GM19238 (cell line): ENCODE measurements at regions not wholly inside any gene's neighbourhood (a gene's known extent, or its start where the extent isn't known, plus 50 kb on each side); places are given as distances from the start of the nearest gene placed in this dataset.

Source experiments
- DNase-seq: peaks from one replicate; pipeline ENCODE4 v3.0.0; 2011; ENCODE audit warnings: low spot score; ENCODE audit not compliant: insufficient read length

DNA sequence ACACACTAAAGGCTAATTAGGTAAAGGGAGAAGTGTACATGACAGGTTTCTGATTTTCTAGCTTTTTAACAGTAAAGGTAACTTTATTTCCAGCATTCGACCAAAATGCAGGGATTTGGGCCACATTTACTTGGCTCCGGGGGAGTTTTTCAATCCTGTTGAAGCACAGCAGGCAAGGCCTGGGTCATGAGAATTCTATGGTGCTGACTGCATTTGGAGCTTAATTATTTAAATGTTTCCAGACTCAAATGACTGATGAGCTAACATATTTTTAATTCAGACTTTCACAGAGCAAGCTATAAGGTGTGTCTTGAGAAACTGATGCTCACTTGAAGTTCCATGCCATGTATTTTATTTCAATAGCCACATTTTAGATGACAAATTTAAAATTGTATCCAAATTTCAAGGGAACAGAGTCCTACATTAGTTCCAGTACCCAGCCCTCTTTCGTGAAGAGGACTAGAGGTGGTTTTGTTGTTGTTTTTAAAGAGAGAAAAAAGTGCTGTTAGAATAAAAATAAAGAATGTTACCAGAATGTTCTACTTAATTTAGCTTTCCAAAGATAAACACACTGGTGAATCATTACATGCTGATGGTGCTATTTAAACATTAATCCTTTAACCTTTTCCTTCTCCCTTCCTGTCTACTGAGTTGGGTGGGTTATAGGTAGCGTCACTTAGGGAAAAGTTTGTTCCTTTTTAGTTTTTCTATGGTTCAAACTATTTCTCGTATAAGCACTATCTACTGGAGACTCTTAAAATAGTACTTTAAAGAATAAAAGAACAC is 82.3 kb upstream of the PHACTR2 start:
- DNase-seq: no peak

- no peak for DNase-seq
Observed at GRCh38 chr6:143594647-143595046, 83.1 kb upstream of the PHACTR2 start.

DNA sequence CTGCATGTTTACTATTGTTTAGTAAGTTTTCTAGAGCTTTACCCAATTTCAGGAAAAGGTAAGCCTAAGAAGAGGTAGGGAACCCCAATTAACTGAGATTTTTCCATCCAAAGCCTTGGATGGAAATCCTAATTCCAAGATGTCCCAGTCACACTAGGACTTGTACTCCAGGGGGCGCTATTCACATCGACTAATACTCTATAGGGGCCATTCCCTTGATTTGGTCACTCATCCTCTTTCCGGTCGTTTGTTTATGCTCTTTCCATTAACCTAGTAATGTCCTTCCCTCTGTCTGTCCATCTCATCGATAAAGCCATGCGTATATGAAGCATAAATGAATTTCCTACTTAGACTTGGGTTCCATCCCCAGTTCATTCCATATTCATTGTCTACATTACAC is 80.8 kb upstream of the FUCA2 start:
- no peak for DNase-seq

DNA sequence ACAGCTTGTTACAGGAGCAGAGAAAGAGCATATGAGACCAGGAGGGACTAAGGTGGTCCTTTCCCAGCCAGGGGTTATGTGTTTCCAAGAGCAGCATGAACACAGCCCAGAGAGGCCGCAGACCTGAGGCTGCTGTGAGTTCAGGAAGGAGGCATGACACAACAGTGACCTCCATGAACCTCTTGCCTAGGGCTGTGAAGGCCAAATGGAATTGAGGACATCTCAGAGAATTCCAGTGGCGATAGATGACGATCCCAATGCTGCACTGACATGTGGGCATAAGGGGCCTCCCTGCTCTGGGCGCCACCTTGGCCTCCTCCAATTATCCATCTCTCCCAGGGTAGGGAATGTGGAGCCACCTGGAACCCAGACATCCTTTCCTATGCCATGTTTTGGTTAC is 79.9 kb upstream of the FUCA2 start:
- DNase-seq: no peak

DNA sequence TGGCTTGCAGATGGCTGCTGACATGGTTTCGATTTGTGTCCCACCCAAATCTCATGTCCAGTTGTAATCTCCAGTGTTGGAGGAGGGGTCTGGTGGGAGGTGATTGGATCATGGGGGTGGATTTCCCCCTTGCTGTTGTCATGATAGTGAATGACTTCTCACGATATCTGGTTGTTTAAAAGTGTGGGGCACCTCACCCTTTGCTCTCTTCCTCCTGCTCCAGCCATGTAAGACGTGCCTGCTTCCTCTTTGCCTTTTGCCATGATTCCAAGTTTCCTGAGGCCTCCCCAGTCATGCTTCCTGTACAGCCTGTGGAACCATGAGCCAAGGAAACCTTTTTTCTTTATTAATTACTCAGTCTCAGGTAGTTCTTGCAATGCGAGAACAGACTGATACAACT is 77.6 kb upstream of the FUCA2 start:
- no peak for DNase-seq

- no peak for DNase-seq
Observed at GRCh38 chr6:143586557-143586956, 75.0 kb upstream of the FUCA2 start.

- DNase-seq: no peak
Observed at GRCh38 chr6:143585716-143586115, 74.2 kb upstream of the FUCA2 start.

DNA sequence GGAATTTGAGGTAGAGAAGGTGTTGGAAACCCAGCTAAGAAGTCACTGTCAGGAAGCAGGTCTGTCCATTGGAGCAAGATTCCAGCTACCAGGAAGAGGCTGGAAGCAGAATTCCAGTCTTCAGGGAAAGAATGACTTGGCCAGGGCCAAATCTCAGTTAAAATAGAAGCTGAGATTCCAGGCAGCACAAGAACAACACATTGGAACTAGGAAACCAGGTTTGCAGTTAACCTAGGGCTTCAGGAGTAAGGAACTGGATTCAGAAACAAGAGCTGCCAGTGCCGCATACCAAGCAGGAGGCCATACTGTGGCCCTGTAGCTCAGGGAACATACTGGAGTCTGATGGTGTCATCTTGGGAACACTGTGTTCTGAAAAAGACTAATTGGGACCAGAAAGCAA is 73.7 kb upstream of the FUCA2 start:
- DNase-seq: no peak

- DNase-seq: no peak
Observed at GRCh38 chr6:143583542-143584327, 72.2 kb upstream of the FUCA2 start.

GRCh38 chr6:143581835-143582480 is 70.4 kb upstream of the FUCA2 start:
- no peak for DNase-seq

DNA sequence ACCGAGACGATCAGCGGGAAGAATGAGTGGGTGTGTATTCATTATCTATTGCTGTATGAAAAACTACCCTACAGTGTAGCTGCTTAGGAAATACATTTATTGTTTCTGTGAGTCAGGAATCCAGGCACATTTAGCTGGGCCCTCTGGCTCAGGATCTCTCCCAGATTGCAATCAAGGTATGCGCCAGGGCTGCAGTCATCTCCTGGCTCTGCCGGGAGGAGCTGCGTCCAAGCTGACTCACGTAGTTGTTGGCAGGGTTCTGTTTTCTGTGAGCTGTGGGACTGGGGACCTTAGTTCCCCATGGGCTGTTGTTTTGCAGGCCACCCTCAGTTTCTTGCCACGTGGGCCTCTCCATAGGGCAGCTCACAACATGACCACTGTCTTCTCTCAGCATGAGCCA is 68.2 kb upstream of the FUCA2 start:
- no peak for DNase-seq

DNA sequence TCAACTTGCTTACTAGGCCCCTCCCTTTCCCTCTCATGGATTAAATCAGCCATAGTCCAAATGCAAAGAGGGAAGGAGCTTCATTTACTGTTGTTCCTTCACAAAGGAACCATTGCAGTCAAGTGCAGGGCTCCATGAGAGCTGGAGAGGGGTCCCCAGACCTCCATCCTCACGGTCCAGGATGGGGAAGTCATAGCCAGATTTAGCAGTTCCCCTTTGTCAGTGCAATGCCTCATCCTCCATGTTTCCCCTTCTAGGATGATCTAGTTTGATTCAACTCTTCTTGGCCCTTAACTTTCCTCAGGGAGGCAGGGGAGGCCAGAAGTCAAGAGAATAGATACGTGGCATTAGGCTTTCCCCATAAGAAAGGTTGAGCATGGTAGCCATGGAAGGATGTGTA is 66.5 kb upstream of the FUCA2 start:
- DNase-seq: no peak

DNA sequence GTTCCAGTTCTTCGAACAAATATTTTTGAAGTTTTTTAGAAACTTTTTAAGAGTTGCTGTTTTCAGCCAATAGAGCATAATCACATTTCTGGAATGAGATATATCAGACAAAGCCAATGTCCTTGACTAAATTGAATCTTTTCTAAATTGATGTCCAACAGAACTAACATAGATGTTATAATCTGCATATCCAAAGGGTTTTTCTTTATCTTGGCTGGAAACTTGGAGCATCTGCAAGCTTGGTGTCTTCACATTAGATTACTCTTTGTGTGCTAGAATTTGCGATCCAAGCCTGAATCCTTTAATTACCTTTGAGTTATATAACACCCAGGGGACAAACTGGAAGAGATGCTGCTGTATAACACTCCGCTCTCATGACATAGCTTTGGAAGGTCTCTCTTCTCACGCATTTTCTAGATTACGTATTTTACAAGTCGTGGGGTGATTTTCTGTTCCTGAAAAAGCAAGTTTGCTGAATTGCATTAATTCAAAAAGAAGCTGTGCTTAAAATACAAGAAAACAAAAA is 64.4 kb upstream of the FUCA2 start:
- no peak for DNase-seq

DNA sequence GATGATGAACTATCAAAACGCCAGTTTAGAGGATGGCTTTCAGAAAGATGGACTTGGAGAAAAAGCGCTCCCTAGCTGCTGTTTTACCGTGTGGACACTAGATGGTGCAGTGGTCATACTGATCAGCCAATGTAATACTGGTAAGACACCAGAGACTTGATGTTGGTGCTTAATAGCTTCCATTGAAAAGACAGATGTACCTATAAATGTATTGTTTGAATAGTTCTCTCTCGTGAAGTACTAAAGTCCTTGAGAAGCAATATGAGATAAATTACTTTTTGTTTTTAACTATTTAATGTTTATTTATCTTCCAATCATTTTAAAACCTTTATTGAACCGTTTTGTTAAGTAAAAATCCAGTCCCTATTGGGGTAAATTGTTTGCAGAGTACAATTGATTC is 63.9 kb upstream of the FUCA2 start:
- peak; percentile 45 for DNase-seq

DNA sequence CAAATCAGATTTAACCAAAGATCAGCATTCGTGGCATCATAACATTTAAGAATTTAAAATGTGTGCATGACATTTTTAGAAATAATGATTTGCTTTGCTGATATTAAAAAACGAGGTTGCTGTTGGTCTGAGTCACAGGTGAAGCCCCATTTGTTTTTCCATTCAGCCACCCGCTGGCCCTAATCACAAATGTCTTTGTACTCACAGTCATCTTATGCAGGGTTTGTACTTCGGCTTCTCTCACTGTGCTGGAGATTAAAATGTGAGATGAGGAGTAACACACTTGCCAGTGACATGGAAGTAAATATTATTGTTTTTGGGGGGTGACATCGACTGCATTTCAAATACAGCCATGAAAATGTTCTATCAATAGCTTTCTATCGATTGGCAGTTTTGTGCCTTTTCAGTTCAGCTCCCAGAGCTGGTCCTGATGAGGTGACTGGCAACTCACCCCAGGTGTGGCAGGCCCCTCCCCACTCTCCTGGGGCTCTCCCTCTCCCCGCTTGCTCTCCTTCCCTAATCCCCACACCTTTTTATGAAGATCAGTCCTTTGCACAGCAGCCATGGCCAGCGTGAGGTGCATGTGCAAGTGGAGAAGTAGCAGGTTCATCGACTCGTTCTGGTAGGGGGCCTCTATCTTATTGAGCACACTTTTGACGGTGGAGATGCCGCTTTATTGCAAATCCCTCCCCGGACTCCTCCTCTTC is 58.8 kb upstream of the FUCA2 start:
- no peak for DNase-seq

DNA sequence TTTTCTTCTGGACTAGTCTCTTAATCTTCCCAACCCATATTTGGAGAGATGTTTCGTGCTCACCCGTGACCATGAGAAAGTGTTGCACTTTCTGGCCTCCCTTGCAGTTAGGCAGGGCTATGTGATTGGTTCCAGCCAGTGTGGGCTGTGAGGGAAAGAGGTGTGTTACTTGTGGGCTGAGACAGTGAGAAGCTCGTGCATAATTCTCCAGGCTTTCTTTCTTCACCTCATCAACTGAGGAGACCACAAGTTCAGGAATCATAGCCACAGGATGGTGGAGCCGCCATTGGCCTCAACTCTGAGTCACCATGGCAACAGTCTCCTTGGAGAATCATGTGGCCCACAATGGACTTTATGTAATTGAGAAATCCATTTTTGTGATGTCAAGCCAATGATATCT is 57.5 kb upstream of the FUCA2 start:
- DNase-seq: no peak

GRCh38 chr6:143564484-143565017 is 53.0 kb upstream of the FUCA2 start:
- DNase-seq: no peak

- no peak for DNase-seq
Observed at GRCh38 chr6:143562143-143562542, 50.6 kb upstream of the FUCA2 start.
